PC-9 (cell line): ENCODE measurements at regions not wholly inside any gene's neighbourhood (a gene's known extent, or its start where the extent isn't known, plus 50 kb on each side); places are given as distances from the start of the nearest gene placed in this dataset.

Experiments
- BruUV-seq: library from RNA; stranded (reverse); fragments of 400-500 nt; replicated peaks from 2 replicates; lab custom pipeline; 2021; lab: Mats Ljungman, UMichigan
- CTCF ChIA-PET: fragments of 300-600 bp; sonication (Branson Sonifier 250); formaldehyde crosslinking; loops from one replicate; lab custom pipeline; 2022; ENCODE audit warnings: antibody characterized with exemption; lab: Charles Lee
- POLR2A ChIA-PET: fragments of 300-600 bp; sonication (Branson Sonifier 250); formaldehyde crosslinking; loops from one replicate; lab custom pipeline; 2022; ENCODE audit warnings: antibody characterized with exemption; ENCODE audit not compliant: unreplicated experiment; lab: Charles Lee
- DNase-seq, 2 experiments: peaks; one replicate each; pipeline versions ENCODE4 v3.0.0 to v3.0.0-alpha.2; 2015 to 2022; ENCODE audit warnings: mixed read lengths in 1 of 2
- H2AFZ ChIP-seq: fragments of 200-600 bp; sonication (generic); 2 replicates; pipeline ENCODE4 v1.8.1; 2017; ENCODE audit warnings: antibody characterized with exemption
- H3F3A ChIP-seq: fragments of 200-600 bp; sonication (generic); 2 replicates; pipeline ENCODE4 v1.8.1; 2017; ENCODE audit warnings: antibody characterized with exemption, mild to moderate bottlenecking, low read depth; ENCODE audit not compliant: insufficient read depth
- H3K27ac ChIP-seq: fragments of 200-600 bp; sonication (generic); 2 replicates; pipeline ENCODE4 v1.6.1; 2016; ENCODE audit warnings: mixed run types
- H3K27me3 ChIP-seq: fragments of 200-600 bp; sonication (generic); 2 replicates; pipeline ENCODE4 v1.6.1; 2016; ENCODE audit warnings: low read depth, mixed run types; ENCODE audit not compliant: insufficient read depth
- H3K36me3 ChIP-seq: fragments of 200-600 bp; sonication (generic); 2 replicates; pipeline ENCODE4 v1.6.1; 2016; ENCODE audit warnings: low read depth, mixed run types
- H3K4me1 ChIP-seq: fragments of 200-600 bp; sonication (generic); replicated peaks from 2 replicates; pipeline ENCODE4 v1.6.1; 2016; ENCODE audit warnings: mixed run types; ENCODE audit not compliant: insufficient read depth
- H3K4me2 ChIP-seq: fragments of 200-600 bp; sonication (generic); 2 replicates; pipeline ENCODE4 v1.6.1; 2017; ENCODE audit warnings: mixed run types
- H3K4me3 ChIP-seq: fragments of 200-600 bp; sonication (generic); 2 replicates; pipeline ENCODE4 v1.6.1; 2016; ENCODE audit warnings: mixed run types
- H3K79me2 ChIP-seq: fragments of 200-600 bp; sonication (generic); 2 replicates; pipeline ENCODE4 v1.6.1; 2017; ENCODE audit warnings: low read depth, mixed run types
- H3K9me2 ChIP-seq: fragments of 200-600 bp; sonication (generic); 2 replicates; pipeline ENCODE4 v1.8.1; 2017; ENCODE audit warnings: mild to moderate bottlenecking; ENCODE audit not compliant: insufficient read depth
- H3K9me3 ChIP-seq: fragments of 200-600 bp; sonication (generic); 2 replicates; pipeline ENCODE4 v1.8.1; 2016; ENCODE audit warnings: low read depth; ENCODE audit not compliant: insufficient read depth
- H4K20me1 ChIP-seq: fragments of 200-600 bp; sonication (generic); 2 replicates; pipeline ENCODE4 v1.8.1; 2017; ENCODE audit not compliant: insufficient read depth
- EZH2 ChIP-seq: fragments of 200-600 bp; sonication (generic); IDR thresholded peaks from 2 replicates; pipeline ENCODE4 v1.8.0; 2017; ENCODE audit warnings: antibody characterized with exemption, low read depth
- intact Hi-C: fragments of 100-400 bp; cut with micrococcal nuclease; formaldehyde crosslinking; loops from one replicate; pipeline ENCODE4 v1.10.0; 2022; ENCODE audit not compliant: unreplicated experiment
- TF ChIP-seq, protein P1 (sequence below): fragments of 200-600 bp; sonication (generic); conservative IDR thresholded peaks from 2 replicates; pipeline ENCODE4 v1.6.1; 2017; ENCODE audit warnings: mixed run types, antibody characterized with exemption, mild to moderate bottlenecking, moderate library complexity

GRCh38 chr4:158459085-158459820 lies 62.4 kb upstream of the RXFP1 start:
- no peak for TF ChIP-seq EZH2
- TF ChIP-seq, protein P1, sequence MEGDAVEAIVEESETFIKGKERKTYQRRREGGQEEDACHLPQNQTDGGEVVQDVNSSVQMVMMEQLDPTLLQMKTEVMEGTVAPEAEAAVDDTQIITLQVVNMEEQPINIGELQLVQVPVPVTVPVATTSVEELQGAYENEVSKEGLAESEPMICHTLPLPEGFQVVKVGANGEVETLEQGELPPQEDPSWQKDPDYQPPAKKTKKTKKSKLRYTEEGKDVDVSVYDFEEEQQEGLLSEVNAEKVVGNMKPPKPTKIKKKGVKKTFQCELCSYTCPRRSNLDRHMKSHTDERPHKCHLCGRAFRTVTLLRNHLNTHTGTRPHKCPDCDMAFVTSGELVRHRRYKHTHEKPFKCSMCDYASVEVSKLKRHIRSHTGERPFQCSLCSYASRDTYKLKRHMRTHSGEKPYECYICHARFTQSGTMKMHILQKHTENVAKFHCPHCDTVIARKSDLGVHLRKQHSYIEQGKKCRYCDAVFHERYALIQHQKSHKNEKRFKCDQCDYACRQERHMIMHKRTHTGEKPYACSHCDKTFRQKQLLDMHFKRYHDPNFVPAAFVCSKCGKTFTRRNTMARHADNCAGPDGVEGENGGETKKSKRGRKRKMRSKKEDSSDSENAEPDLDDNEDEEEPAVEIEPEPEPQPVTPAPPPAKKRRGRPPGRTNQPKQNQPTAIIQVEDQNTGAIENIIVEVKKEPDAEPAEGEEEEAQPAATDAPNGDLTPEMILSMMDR = no peak
- H3K79me2 ChIP-seq = no peaks in the 10 kb centered on the region
- no peak overlapping the region for H3K4me2 ChIP-seq
- DNase-seq = peak in 1 of 2 experiments; percentile 6
- H3K27me3 ChIP-seq = no peaks in the 10 kb centered on the region
- no peak overlapping the region for H2AFZ ChIP-seq
- no peaks in the 10 kb centered on the region for H3K36me3 ChIP-seq
- H3K27ac ChIP-seq = no peak overlapping the region
- BruUV-seq = no TSS peak
- no peaks in the 10 kb centered on the region for H4K20me1 ChIP-seq
- H3K9me3 ChIP-seq = no peaks in the 10 kb centered on the region
- no peak overlapping the region for H3K4me3 ChIP-seq
- intact Hi-C loops = no loop called here
- H3K4me1 ChIP-seq = no peaks in the 10 kb centered on the region
- no peaks in the 10 kb centered on the region for H3K9me2 ChIP-seq
- H3F3A ChIP-seq = no peaks in the 10 kb centered on the region
- ChIA-PET CTCF (no interaction called here), POLR2A (no interaction called here)

GRCh38 chr4:158461336-158461735 lies 60.3 kb upstream of the RXFP1 start:
- no peaks in the 10 kb centered on the region for H4K20me1 ChIP-seq
- CTCF ChIA-PET = interaction anchor here (0.7 kb wide), 1 partner anchor 217 kb away, joined by 6 read pairs; no protein-coding TSS in a partner anchor
- no peak overlapping the region for H2AFZ ChIP-seq
- TF ChIP-seq EZH2 = no peak
- TF ChIP-seq, protein P1 = no peak
- no peak overlapping the region for H3K27ac ChIP-seq
- POLR2A ChIA-PET = no interaction called here
- no peaks in the 10 kb centered on the region for H3K36me3 ChIP-seq
- H3K4me2 ChIP-seq = no peak overlapping the region
- H3K79me2 ChIP-seq = no peaks in the 10 kb centered on the region
- no peaks in the 10 kb centered on the region for H3K9me3 ChIP-seq
- no peaks in the 10 kb centered on the region for H3K4me1 ChIP-seq
- no peak overlapping the region for H3K4me3 ChIP-seq
- DNase-seq = no peak
- H3F3A ChIP-seq = no peaks in the 10 kb centered on the region
- no peaks in the 10 kb centered on the region for H3K27me3 ChIP-seq
- no TSS peak for BruUV-seq
- no peaks in the 10 kb centered on the region for H3K9me2 ChIP-seq
- intact Hi-C loops = no loop called here

DNA sequence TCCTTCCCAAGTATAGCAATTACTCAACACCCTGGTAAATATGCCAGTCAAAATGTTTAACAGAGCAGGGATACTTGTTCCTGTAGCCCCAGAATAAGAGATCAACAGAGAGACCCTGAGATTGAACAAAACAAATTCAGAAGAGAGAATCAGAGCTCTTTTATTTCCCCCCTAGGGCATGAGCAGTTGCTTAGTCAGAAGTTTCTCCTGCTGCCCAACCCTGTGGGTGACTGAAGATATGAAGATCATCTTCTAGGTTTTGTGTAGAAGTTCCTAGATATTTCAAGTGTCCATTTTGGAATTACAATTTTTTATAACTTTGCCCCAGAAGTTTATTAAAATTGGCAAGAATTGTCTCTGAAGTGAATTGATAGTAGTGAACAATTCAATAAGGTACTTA lies 59.1 kb upstream of the RXFP1 start:
- ChIA-PET POLR2A (no interaction called here), CTCF (no interaction called here)
- no peaks in the 10 kb centered on the region for H3K27me3 ChIP-seq
- BruUV-seq = no TSS peak
- intact Hi-C loops = no loop called here
- DNase-seq = no peak
- no peaks in the 10 kb centered on the region for H3K36me3 ChIP-seq
- H3K4me2 ChIP-seq = no peak overlapping the region
- no peaks in the 10 kb centered on the region for H3K4me1 ChIP-seq
- TF ChIP-seq EZH2 = no peak
- TF ChIP-seq, protein P1 = no peak
- no peak overlapping the region for H3K27ac ChIP-seq
- no peaks in the 10 kb centered on the region for H3K9me2 ChIP-seq
- no peaks in the 10 kb centered on the region for H3K79me2 ChIP-seq
- H3K4me3 ChIP-seq = no peak overlapping the region
- H2AFZ ChIP-seq = no peak overlapping the region
- no peaks in the 10 kb centered on the region for H4K20me1 ChIP-seq
- no peaks in the 10 kb centered on the region for H3F3A ChIP-seq
- no peaks in the 10 kb centered on the region for H3K9me3 ChIP-seq
